Liver (tissue), 3 donors: ENCODE measurements at regions not wholly inside any gene's neighbourhood (a gene's known extent, or its start where the extent isn't known, plus 50 kb on each side); places are given as distances from the start of the nearest gene placed in this dataset.

Source experiments
- FOXA2 ChIP-seq: IDR thresholded peaks from 2 replicates; pipeline ENCODE4 v1.6.1; 2016; ENCODE audit warnings: antibody characterized with exemption
- GABPA ChIP-seq, 2 donors: IDR thresholded peaks in 1 of 2; conservative IDR thresholded peaks in 1 of 2; 2 replicates each; pipeline ENCODE4 v1.6.1; 2016; ENCODE audit warnings: antibody characterized with exemption in 2 of 2, mild to moderate bottlenecking in 1 of 2, moderate library complexity in 1 of 2
- RXRA ChIP-seq, 2 donors: IDR thresholded peaks; 2 replicates each; pipeline ENCODE4 v1.6.1; 2017 to 2018; ENCODE audit warnings: antibody characterized with exemption in 2 of 2, mild to moderate bottlenecking in 1 of 2
- TAF1 ChIP-seq: conservative IDR thresholded peaks from 2 replicates; pipeline ENCODE4 v1.6.1; 2016; ENCODE audit warnings: antibody characterized with exemption, mild to moderate bottlenecking
- TF ChIP-seq, protein P1 (sequence below): fragments of 150-350 bp; IDR thresholded peaks from 2 replicates; pipeline ENCODE4 v1.5.1; 2017; ENCODE audit warnings: improper control_type of control experiment, low read depth, low read length; ENCODE audit not compliant: missing input control
- TF ChIP-seq, protein P2 (sequence below): IDR thresholded peaks from 2 replicates; pipeline ENCODE4 v1.6.1; 2016; ENCODE audit warnings: antibody characterized with exemption
- TF ChIP-seq, protein P3 (sequence below): IDR thresholded peaks from 2 replicates; pipeline ENCODE4 v1.6.1; 2016; ENCODE audit warnings: antibody characterized with exemption
- donor health status: healthy.
- donor health status: healthy.

DNA sequence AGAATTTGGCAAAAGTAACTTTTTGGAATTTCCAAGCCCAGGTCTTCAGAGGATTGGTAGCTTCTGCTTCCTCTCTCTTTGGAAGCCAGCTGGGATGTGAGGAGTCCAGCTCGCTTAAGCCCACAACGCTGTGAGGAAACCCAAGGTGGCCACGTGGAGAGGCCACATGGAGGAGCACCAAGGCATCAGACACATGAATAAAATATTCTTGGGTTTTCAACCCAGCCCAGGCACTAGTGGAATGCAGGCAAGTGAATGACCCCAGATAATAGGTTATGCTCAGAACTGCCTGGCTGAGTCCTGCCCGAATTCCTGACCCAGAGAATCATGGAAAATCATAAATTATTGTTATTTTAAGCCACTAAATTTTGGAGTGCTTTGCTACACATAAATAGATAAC lies 119.7 kb upstream of the PARP11 start:
- TF ChIP-seq TAF1 (no peak), GABPA (IDR thresholded peaks at IDR 0.05 in 1 of 2, conservative IDR thresholded peaks at IDR 0.05 in 1 of 2) (no peak), RXRA (IDR thresholded peaks at IDR 0.05) (no peak), FOXA2 (no peak)
- TF ChIP-seq, protein P1, sequence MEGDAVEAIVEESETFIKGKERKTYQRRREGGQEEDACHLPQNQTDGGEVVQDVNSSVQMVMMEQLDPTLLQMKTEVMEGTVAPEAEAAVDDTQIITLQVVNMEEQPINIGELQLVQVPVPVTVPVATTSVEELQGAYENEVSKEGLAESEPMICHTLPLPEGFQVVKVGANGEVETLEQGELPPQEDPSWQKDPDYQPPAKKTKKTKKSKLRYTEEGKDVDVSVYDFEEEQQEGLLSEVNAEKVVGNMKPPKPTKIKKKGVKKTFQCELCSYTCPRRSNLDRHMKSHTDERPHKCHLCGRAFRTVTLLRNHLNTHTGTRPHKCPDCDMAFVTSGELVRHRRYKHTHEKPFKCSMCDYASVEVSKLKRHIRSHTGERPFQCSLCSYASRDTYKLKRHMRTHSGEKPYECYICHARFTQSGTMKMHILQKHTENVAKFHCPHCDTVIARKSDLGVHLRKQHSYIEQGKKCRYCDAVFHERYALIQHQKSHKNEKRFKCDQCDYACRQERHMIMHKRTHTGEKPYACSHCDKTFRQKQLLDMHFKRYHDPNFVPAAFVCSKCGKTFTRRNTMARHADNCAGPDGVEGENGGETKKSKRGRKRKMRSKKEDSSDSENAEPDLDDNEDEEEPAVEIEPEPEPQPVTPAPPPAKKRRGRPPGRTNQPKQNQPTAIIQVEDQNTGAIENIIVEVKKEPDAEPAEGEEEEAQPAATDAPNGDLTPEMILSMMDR, result no peak
- TF ChIP-seq, protein P2, sequence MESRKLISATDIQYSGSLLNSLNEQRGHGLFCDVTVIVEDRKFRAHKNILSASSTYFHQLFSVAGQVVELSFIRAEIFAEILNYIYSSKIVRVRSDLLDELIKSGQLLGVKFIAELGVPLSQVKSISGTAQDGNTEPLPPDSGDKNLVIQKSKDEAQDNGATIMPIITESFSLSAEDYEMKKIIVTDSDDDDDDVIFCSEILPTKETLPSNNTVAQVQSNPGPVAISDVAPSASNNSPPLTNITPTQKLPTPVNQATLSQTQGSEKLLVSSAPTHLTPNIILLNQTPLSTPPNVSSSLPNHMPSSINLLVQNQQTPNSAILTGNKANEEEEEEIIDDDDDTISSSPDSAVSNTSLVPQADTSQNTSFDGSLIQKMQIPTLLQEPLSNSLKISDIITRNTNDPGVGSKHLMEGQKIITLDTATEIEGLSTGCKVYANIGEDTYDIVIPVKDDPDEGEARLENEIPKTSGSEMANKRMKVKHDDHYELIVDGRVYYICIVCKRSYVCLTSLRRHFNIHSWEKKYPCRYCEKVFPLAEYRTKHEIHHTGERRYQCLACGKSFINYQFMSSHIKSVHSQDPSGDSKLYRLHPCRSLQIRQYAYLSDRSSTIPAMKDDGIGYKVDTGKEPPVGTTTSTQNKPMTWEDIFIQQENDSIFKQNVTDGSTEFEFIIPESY, result no peak
- TF ChIP-seq, protein P3, sequence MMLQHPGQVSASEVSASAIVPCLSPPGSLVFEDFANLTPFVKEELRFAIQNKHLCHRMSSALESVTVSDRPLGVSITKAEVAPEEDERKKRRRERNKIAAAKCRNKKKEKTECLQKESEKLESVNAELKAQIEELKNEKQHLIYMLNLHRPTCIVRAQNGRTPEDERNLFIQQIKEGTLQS, result no peak
